GM18907 (cell line): ENCODE measurements at regions not wholly inside any gene's neighbourhood (a gene's known extent, or its start where the extent isn't known, plus 50 kb on each side); places are given as distances from the start of the nearest gene placed in this dataset.

Experiments used
- ATAC-seq: cut with Tn5 transposase; IDR thresholded peaks from one replicate; pipeline ENCODE4 v1.9.1; 2021; ENCODE audit warnings: mild to moderate bottlenecking, moderate library complexity; ENCODE audit not compliant: unreplicated experiment

- ATAC-seq: no peak
These were observed 451.1 kb upstream of the FAT1 start for GRCh38 chr4:187174749-187175148.

- ATAC-seq: no peak
These were observed 451.5 kb upstream of the FAT1 start for GRCh38 chr4:187175197-187175596.

- no peak for ATAC-seq
These were observed 452.7 kb upstream of the FAT1 start for GRCh38 chr4:187176261-187176910.

GRCh38 chr4:187178084-187178483, 454.4 kb upstream of the FAT1 start:
- no peak for ATAC-seq

- no peak for ATAC-seq
These were observed 454.9 kb upstream of the FAT1 start for GRCh38 chr4:187178587-187178986.

- no peak for ATAC-seq
These were observed 455.7 kb upstream of the FAT1 start for GRCh38 chr4:187179086-187180058.

GRCh38 chr4:187181054-187181453, 457.4 kb upstream of the FAT1 start:
- ATAC-seq: no peak

GRCh38 chr4:187183346-187183745, 459.7 kb upstream of the FAT1 start:
- ATAC-seq: no peak

- no peak for ATAC-seq
These were observed 460.2 kb upstream of the FAT1 start for GRCh38 chr4:187183826-187184225.

GRCh38 chr4:187184508-187184907, 460.9 kb upstream of the FAT1 start:
- no peak for ATAC-seq

- no peak for ATAC-seq
These were observed 464.5 kb upstream of the FAT1 start for GRCh38 chr4:187188118-187188517.

GRCh38 chr4:187188741-187189140, 465.1 kb upstream of the FAT1 start:
- no peak for ATAC-seq

- no peak for ATAC-seq
These were observed 466.7 kb upstream of the FAT1 start for GRCh38 chr4:187190390-187190789.

GRCh38 chr4:187191676-187192075, 468.0 kb upstream of the FAT1 start:
- ATAC-seq: no peak

GRCh38 chr4:187192266-187192665, 468.6 kb upstream of the FAT1 start:
- no peak for ATAC-seq

- no peak for ATAC-seq
These were observed 469.5 kb upstream of the FAT1 start for GRCh38 chr4:187193141-187193540.

GRCh38 chr4:187204389-187204918, 480.8 kb upstream of the FAT1 start:
- ATAC-seq: no peak

GRCh38 chr4:187207931-187208330, 484.3 kb upstream of the FAT1 start:
- no peak for ATAC-seq

- ATAC-seq: no peak
These were observed 485.0 kb upstream of the FAT1 start for GRCh38 chr4:187208651-187209050.

GRCh38 chr4:187209921-187210613, 486.4 kb upstream of the FAT1 start:
- ATAC-seq: no peak

GRCh38 chr4:187212446-187213080, 488.9 kb upstream of the FAT1 start:
- ATAC-seq: no peak
